GM12874 (cell line): ENCODE measurements at regions not wholly inside any gene's neighbourhood (a gene's known extent, or its start where the extent isn't known, plus 50 kb on each side); places are given as distances from the start of the nearest gene placed in this dataset.

Source experiments
- TF ChIP-seq, protein P1 (sequence below): IDR thresholded peaks from 2 replicates; pipeline ENCODE4 v1.5.1; 2011; ENCODE audit warnings: low read depth, mild to moderate bottlenecking, control low read depth, low read length, moderate library complexity; ENCODE audit not compliant: insufficient read depth

DNA sequence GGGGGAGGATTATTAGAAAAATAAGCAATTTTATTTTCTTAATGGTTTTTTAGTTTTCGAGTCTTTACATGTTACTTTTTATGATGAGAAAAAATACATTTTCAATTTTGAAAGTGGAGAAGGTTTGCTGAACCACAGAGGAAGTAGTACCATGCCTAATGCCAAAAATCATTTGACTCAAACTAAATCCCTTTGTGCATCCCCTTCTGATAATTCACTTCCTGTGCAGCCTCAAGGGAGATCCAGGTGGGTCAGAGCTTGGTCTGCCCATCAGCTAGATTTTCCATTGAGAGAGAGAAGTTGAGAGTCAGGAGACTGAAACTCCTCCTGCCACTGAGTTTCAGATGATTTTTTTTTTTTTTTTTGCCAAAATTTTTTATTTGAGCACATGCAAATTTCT is 571.7 kb downstream of the LIG4 start:
- TF ChIP-seq, protein P1, sequence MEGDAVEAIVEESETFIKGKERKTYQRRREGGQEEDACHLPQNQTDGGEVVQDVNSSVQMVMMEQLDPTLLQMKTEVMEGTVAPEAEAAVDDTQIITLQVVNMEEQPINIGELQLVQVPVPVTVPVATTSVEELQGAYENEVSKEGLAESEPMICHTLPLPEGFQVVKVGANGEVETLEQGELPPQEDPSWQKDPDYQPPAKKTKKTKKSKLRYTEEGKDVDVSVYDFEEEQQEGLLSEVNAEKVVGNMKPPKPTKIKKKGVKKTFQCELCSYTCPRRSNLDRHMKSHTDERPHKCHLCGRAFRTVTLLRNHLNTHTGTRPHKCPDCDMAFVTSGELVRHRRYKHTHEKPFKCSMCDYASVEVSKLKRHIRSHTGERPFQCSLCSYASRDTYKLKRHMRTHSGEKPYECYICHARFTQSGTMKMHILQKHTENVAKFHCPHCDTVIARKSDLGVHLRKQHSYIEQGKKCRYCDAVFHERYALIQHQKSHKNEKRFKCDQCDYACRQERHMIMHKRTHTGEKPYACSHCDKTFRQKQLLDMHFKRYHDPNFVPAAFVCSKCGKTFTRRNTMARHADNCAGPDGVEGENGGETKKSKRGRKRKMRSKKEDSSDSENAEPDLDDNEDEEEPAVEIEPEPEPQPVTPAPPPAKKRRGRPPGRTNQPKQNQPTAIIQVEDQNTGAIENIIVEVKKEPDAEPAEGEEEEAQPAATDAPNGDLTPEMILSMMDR, result no peak

DNA sequence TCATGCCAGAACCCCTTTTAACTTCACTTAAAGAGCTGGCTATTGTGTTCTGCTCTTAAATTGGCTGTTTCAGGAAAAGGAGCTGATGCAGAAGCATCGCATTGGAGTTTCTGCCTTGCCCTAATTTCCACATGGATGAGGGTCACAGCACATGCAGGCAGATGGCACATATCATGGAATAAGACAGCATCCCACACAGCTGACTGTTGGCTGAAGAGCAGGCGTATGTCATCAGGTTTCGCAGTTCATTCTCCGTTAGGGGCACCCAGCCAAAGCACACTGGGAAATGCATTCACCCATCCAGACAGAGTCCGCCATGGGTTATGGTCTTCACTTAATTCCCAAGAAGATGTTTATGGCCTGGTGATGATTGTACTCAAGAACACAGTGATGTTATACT is 572.5 kb downstream of the LIG4 start:
- TF ChIP-seq, protein P1, result no peak

DNA sequence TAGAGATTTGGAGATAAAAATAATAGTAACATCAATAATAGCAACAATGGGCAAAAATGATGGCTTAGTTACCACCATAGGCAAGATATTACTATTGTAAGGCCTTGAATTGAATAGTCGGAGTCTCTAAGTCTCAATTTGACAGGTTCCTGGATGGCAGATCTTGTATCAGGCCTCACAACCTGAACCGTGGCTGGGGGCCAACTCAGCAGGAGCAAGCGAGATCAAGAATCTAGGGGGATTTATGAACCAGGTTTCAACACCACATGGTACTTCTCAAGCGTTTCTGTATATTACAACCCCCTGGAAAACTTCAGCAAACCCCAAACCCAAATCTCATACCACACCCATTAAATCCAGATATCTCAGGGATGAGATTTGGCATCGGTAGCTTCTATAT is 573.8 kb downstream of the LIG4 start:
- TF ChIP-seq, protein P1, result no peak

DNA sequence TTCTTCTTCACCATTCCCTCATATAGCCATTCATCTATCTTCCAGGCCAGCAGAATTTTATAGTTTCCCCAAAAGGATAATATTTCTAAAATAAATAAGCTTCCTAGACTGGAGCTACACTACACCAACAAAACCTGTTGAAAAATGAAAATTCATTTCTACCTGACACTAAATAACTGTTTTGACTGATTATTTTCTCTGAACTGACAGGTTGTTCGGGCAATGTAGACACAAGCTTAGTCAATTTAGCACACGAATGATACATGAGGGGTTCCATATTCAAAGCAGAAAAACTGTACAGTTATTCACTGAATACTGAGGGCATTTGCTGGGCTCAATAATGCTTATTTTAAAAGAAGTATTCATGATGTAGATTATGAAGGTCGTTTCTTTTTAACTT is 589.7 kb downstream of the LIG4 start:
- TF ChIP-seq, protein P1, result no peak

DNA sequence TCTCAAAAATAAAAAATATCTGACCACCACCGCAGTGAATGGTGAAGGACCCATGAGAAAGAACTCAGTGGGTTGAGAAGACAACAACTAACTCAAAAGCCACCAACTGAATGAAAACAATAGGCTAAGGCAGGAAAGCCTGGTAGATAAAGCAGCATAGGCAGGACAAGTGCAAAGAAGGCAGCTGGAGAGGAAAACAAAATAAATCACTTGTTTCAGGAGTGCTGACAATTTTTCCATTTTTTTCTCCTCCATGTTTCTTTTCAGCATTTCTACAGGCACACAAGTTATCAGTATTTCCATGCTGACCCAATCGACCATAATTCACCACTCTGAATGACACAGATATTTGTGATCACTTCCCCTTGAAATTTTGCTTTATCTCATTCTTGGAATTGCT is 597.8 kb downstream of the LIG4 start:
- TF ChIP-seq, protein P1, result no peak

DNA sequence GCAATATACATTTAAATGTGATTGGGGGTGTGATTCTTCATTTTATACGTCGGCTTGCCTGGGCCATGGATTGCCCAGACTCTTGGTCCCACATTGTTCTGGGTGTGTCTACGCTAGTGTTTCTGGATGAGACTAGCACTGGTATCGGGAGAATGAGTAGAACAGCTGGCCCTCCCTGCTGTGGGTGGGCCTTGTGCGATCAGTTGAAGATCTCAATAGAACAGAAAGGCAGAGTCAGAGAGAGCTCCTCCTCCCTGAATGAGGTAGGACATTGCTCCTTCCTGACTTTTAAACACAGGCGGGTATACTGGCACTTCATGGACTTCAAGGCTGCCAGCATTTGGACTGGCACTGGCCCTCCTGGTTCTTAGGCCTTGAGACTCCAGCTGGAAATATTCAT is 603.0 kb downstream of the LIG4 start:
- TF ChIP-seq, protein P1, result no peak

DNA sequence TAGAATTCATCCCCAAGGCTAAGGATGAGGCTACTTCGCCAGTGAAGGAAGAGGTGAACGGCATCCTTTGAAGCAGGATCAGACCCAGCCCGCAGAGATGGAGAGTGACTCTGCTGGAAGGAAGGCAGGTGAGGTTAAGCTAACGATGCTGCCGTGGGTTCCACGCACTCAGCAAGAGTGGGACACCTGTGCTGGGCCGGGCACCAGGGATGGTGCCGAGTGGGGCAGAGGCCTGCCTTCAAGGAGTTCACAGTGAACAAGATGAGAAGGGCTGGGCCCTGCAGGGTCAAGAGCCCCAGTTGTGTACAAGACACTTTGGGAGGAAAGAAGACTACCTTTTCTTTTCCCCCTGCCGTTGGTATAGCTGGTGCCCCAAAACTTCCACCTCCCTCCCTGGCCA is 606.6 kb downstream of the LIG4 start:
- TF ChIP-seq, protein P1, result no peak

DNA sequence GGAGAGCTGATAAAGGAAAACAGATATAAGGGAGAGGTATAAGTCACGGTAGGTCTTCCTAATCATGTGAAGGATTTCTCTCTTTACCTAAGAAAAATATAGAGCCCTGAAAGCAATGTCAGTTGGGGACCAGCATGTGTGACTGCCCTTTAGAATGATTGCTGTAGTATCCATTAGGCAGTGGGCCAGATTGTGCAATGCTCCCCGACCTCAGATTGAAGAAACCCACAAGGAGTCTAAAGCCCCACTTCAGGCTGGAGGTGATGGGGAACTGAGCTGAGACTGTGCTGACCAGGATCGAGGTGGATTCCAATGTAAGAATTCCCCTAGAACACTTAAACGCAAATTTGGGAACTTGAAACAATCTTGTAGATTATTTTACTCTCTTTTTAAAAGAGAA is 614.4 kb downstream of the LIG4 start:
- TF ChIP-seq, protein P1, result no peak
